ENCODE measurements at regions not wholly inside any gene's neighbourhood (a gene's known extent, or its start where the extent isn't known, plus 50 kb on each side); places are given as distances from the start of the nearest gene placed in this dataset.

GRCh38 chr6:19665613-19665909 lies 171.6 kb upstream of the ID4 start:
- no peak for TF ChIP-seq YY1 (IDR thresholded peaks at IDR 0.05; ENCODE audit: insufficient read depth, insufficient read length)
- TF ChIP-seq ZNF274 (IDR thresholded peaks at IDR 0.05; ENCODE audit: low read depth, low read length), result no peak

Data from NT2/D1 (cell line).